DMS53 (cell line): ENCODE measurements at regions not wholly inside any gene's neighbourhood (a gene's known extent, or its start where the extent isn't known, plus 50 kb on each side); places are given as distances from the start of the nearest gene placed in this dataset.
"Not testable (repeated sequence)": the region's sequence is repeated elsewhere in the genome, so short reads cannot be mapped to it uniquely, and the experiment has no call there.

Experiments
- DNase-seq: peaks from one replicate; lab custom pipeline; 2025; lab: John Stamatoyannopoulos, UW

- DNase-seq: not testable (repeated sequence)
Measured at GRCh38 chr21:9943639-9944038, 577.7 kb upstream of the TPTE start.

GRCh38 chr21:9946057-9946456 lies 575.3 kb upstream of the TPTE start:
- DNase-seq: not testable (repeated sequence)

GRCh38 chr21:9949510-9950289 lies 571.7 kb upstream of the TPTE start:
- DNase-seq: not testable (repeated sequence)

- not testable (repeated sequence) for DNase-seq
Measured at GRCh38 chr21:9950363-9950762, 571.0 kb upstream of the TPTE start.

GRCh38 chr21:9958791-9959190 lies 562.6 kb upstream of the TPTE start:
- DNase-seq: not testable (repeated sequence)

GRCh38 chr21:9959220-9959964 lies 562.0 kb upstream of the TPTE start:
- not testable (repeated sequence) for DNase-seq

GRCh38 chr21:9969399-9969798 lies 552.0 kb upstream of the TPTE start:
- DNase-seq: not testable (repeated sequence)

GRCh38 chr21:9972018-9972417 lies 549.4 kb upstream of the TPTE start:
- DNase-seq: not testable (repeated sequence)

- DNase-seq: not testable (repeated sequence)
Measured at GRCh38 chr21:9978371-9978770, 543.0 kb upstream of the TPTE start.

GRCh38 chr21:9997507-9997906 lies 523.9 kb upstream of the TPTE start:
- not testable (repeated sequence) for DNase-seq

GRCh38 chr21:10002762-10003313 lies 518.5 kb upstream of the TPTE start:
- DNase-seq: not testable (repeated sequence)

GRCh38 chr21:10005791-10006190 lies 515.6 kb upstream of the TPTE start:
- not testable (repeated sequence) for DNase-seq

GRCh38 chr21:10016991-10017390 lies 504.4 kb upstream of the TPTE start:
- not testable (repeated sequence) for DNase-seq

- DNase-seq: not testable (repeated sequence)
Measured at GRCh38 chr21:10017757-10018156, 503.6 kb upstream of the TPTE start.

- DNase-seq: not testable (repeated sequence)
Measured at GRCh38 chr21:10021462-10021861, 499.9 kb upstream of the TPTE start.

- DNase-seq: not testable (repeated sequence)
Measured at GRCh38 chr21:10022745-10023144, 498.6 kb upstream of the TPTE start.
